ENCODE measurements at regions not wholly inside any gene's neighbourhood (a gene's known extent, or its start where the extent isn't known, plus 50 kb on each side); places are given as distances from the start of the nearest gene placed in this dataset.

- no peak overlapping the region for H2AK5ac ChIP-seq (ENCODE audit: low read depth, low read length)
- no peak overlapping the region for H2BK5ac ChIP-seq (ENCODE audit: low read depth, low read length)
- H2BK12ac ChIP-seq (ENCODE audit: low read depth, low read length), result no peak overlapping the region
- no peaks in the 10 kb centered on the region for H3K9me3 ChIP-seq (ENCODE audit: insufficient read depth in 2 of 2, low read depth in 1 of 2, low read length in 1 of 2)
- no peaks in the 10 kb centered on the region for H4K20me1 ChIP-seq (replicated peaks in 1 of 2; ENCODE audit: control insufficient read depth in 1 of 2, insufficient read depth in 2 of 2, low read length in 2 of 2)
- H3K23ac ChIP-seq (ENCODE audit: insufficient read length), result no peak overlapping the region
- H3K36me3 ChIP-seq (ENCODE audit: control insufficient read depth in 2 of 4, insufficient read depth in 4 of 4, low read length in 3 of 4), result no peaks in the 10 kb centered on the region
- no peak overlapping the region for H4K91ac ChIP-seq (replicated peaks; ENCODE audit: insufficient read length, low read length)
- H2BK120ac ChIP-seq (replicated peaks; ENCODE audit: low read depth, low read length), result no peak overlapping the region
- no peak overlapping the region for H3K4ac ChIP-seq (replicated peaks; ENCODE audit: insufficient read length, low read depth, low read length)
- no peaks in the 10 kb centered on the region for H3K27me3 ChIP-seq (replicated peaks in 1 of 4; ENCODE audit: control insufficient read depth in 3 of 4, extremely low read depth in 1 of 4, insufficient read depth in 3 of 4, low read length in 3 of 4)
- no peak overlapping the region for H3K18ac ChIP-seq (ENCODE audit: extremely low read depth, low read length)
- no peak overlapping the region for H2BK15ac ChIP-seq (ENCODE audit: low read length)
- no peaks in the 10 kb centered on the region for H3K79me1 ChIP-seq (ENCODE audit: low read depth, low read length)
- no peak for DNase-seq (ENCODE audit: low read depth in 1 of 2, low spot score in 2 of 2)
- no peaks in the 10 kb centered on the region for H3K4me1 ChIP-seq (replicated peaks in 1 of 4; ENCODE audit: control insufficient read depth in 3 of 4, insufficient read depth in 4 of 4, low read length in 3 of 4)
- no peak overlapping the region for H3K4me2 ChIP-seq (ENCODE audit: insufficient read depth in 1 of 2, low read depth in 2 of 2, low read length in 2 of 2)
- FAIRE-seq, result no peak
- no peak overlapping the region for H3K9ac ChIP-seq (replicated peaks in 1 of 4; ENCODE audit: extremely low read depth in 1 of 4, low read depth in 3 of 4, low read length in 3 of 4)
- no peak overlapping the region for H2BK20ac ChIP-seq (ENCODE audit: low read length)
- no peak overlapping the region for H3K14ac ChIP-seq (ENCODE audit: insufficient read length)
- no peaks in the 10 kb centered on the region for H3K79me2 ChIP-seq (ENCODE audit: control insufficient read depth in 1 of 2, insufficient read depth in 2 of 2, low read length in 2 of 2)
- H3K23me2 ChIP-seq (ENCODE audit: low read depth, low read length), result no peaks in the 10 kb centered on the region
- WGBS, 2 experiments (ENCODE audit: extremely low coverage in 1 of 2, insufficient coverage in 1 of 2, insufficient read length in 1 of 2, insufficient replicate concordance in 2 of 2, low coverage in 1 of 2, low lambda C conversion rate in 2 of 2, missing lambda C conversion rate in 1 of 2), result 76% methylated on average over 2 of the region's 2 CpGs; no CpG with 5 or more reads in 1 of the 2 experiments
- H3K27ac ChIP-seq (ENCODE audit: low read depth, low read length), result no peak overlapping the region
- no peak for TF ChIP-seq TBP (IDR thresholded peaks at IDR 0.05; ENCODE audit: low read depth, low read length)
- TF ChIP-seq YY1 (IDR thresholded peaks at IDR 0.05; ENCODE audit: low read depth, low read length), result no peak
- no peak for TF ChIP-seq BRCA1 (IDR thresholded peaks at IDR 0.05; ENCODE audit: low read depth, low read length)
- TF ChIP-seq, protein P1, sequence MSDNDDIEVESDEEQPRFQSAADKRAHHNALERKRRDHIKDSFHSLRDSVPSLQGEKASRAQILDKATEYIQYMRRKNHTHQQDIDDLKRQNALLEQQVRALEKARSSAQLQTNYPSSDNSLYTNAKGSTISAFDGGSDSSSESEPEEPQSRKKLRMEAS (IDR thresholded peaks at IDR 0.05), result no peak
- no peak for TF ChIP-seq CHD2 (IDR thresholded peaks at IDR 0.05; ENCODE audit: low read length)
- TF ChIP-seq, protein P2, sequence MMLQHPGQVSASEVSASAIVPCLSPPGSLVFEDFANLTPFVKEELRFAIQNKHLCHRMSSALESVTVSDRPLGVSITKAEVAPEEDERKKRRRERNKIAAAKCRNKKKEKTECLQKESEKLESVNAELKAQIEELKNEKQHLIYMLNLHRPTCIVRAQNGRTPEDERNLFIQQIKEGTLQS (IDR thresholded peaks at IDR 0.05; ENCODE audit: insufficient read depth, low read depth, low read length), result no peak
- no peak for TF ChIP-seq CBX8 (IDR thresholded peaks at IDR 0.05; ENCODE audit: borderline replicate concordance, low read depth, low read length)
- no peak for TF ChIP-seq EGR1 (IDR thresholded peaks at IDR 0.05; ENCODE audit: borderline replicate concordance, low read depth, low read length)
- H3K56ac ChIP-seq (replicated peaks; ENCODE audit: insufficient read length, low read depth, low read length), result no peak overlapping the region
- no peak overlapping the region for H2AFZ ChIP-seq (ENCODE audit: low read length)
- ChIA-PET POLR2A (ENCODE audit: partially characterized antibody) (interaction anchor here (0.6 kb wide), 1 partner anchor 189 kb away, joined by 3 read pairs; no protein-coding TSS in a partner anchor), CTCF (ENCODE audit: partially characterized antibody) (interaction anchor here (1.2 to 1.3 kb wide), 3 partner anchors 11 to 140 kb away, joined by 3 to 4 read pairs (median 3); no protein-coding TSS in a partner anchor)
- H4K8ac ChIP-seq (ENCODE audit: extremely low read depth, insufficient read depth, low read length), result no peak overlapping the region
- no peak overlapping the region for H4K5ac ChIP-seq (ENCODE audit: insufficient read length, low read depth, low read length)
- no peak overlapping the region for H3K4me3 ChIP-seq (ENCODE audit: extremely low read depth in 1 of 4, insufficient read depth in 2 of 4, low read depth in 3 of 4, low read length in 4 of 4)
Measured at GRCh38 chr1:232886271-232886670, 64.1 kb upstream of the NTPCR start.
